ENCODE measurements at regions not wholly inside any gene's neighbourhood (a gene's known extent, or its start where the extent isn't known, plus 50 kb on each side); places are given as distances from the start of the nearest gene placed in this dataset.

- DNase-seq, result no peak
Measured at GRCh38 chr22:49426098-49426497, 401.6 kb downstream of the BRD1 start.

DNA sequence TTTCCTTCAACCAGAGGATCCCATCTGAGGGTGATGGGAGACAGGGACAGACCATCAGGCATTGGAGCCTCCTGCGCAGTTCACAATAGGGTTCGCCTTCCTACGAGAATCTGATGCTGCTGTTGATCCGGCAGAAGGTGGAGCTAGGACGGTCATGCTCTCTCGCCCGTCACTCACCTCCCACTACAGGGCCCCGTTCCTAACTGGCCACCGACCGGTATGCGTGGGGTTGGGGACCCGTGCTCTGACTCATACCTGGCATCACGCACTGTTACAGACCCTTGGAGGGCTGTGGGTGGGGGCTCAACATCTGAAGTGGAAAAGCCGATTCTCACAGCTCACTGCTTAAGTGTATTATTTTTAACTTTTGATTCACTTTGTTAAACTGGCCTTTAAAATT lies 402.3 kb downstream of the BRD1 start:
- no peak for DNase-seq

- no peak for DNase-seq
Measured at GRCh38 chr22:49424893-49425270, 402.8 kb downstream of the BRD1 start.

DNA sequence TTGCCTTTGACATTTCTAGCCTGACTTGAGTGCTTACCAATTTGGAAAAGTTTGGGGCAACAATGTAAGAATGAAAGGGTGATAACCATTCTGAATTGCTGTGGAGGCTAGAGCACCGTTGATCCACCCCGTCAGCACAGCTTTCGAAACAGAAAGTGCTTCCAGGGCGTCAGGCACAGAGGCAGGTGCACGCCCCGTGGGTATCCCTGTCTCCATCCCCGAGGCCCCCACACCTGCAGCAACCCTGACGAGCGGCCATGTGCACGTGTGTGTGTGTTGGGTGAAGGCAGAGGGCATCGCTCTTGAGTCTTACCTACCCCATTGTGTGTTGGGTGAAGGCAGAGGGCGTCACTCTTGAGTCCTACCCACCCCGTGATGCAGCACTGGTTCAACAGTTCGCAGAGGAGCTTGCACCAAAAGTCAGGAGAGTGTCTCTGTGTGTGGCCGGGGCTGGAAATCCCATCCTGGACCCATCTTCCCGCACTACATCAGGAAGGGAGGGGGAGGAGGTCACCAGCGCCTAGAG lies 404.5 kb downstream of the BRD1 start:
- DNase-seq, result no peak

DNA sequence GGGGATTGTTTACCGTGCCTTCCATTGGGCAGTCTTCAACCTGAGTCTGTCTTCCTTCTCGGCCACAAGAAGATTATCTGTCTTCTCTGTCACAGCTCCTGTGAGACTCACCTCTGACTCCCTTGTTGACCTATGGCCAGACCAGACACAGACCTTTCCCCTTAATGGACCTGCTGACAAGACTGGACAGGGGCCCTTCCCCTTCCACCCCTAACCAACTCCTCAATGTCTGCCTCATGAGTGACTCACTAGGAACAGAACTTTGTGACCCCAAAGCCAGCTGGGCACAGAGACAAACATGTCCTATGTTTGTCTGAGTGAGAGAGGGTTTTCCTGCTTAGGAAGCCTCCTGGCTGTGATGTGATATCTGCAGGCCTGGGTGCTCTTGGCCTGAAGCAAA lies 405.0 kb downstream of the BRD1 start:
- DNase-seq, result no peak

- no peak for DNase-seq
Measured at GRCh38 chr22:49420651-49421050, 407.0 kb downstream of the BRD1 start.

DNA sequence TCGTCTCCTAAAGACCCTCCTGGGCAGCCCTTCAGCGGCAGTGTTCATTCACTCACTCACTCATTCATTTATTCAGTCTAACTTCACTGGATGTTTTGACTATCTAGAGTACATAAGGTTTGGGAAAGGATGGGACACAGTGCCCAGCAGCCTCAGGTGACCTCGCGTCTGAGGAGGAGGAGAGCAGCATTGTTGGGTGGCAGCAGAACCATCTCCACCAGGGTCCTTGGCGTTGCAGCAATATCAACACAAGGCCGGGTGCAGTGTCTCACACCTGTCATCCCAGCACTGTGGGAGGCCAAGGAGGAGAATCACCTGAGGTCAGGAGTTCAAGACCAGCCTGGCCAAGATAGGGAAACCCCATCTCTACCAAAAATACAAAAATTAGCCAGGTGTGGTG lies 408.0 kb downstream of the BRD1 start:
- no peak for DNase-seq

GRCh38 chr22:49418943-49419342 lies 408.7 kb downstream of the BRD1 start:
- no peak for DNase-seq

GRCh38 chr22:49418341-49418894 lies 409.3 kb downstream of the BRD1 start:
- no peak for DNase-seq

GRCh38 chr22:49417833-49418232 lies 409.8 kb downstream of the BRD1 start:
- DNase-seq, result no peak

- DNase-seq, result no peak
Measured at GRCh38 chr22:49417326-49417725, 410.3 kb downstream of the BRD1 start.

DNA sequence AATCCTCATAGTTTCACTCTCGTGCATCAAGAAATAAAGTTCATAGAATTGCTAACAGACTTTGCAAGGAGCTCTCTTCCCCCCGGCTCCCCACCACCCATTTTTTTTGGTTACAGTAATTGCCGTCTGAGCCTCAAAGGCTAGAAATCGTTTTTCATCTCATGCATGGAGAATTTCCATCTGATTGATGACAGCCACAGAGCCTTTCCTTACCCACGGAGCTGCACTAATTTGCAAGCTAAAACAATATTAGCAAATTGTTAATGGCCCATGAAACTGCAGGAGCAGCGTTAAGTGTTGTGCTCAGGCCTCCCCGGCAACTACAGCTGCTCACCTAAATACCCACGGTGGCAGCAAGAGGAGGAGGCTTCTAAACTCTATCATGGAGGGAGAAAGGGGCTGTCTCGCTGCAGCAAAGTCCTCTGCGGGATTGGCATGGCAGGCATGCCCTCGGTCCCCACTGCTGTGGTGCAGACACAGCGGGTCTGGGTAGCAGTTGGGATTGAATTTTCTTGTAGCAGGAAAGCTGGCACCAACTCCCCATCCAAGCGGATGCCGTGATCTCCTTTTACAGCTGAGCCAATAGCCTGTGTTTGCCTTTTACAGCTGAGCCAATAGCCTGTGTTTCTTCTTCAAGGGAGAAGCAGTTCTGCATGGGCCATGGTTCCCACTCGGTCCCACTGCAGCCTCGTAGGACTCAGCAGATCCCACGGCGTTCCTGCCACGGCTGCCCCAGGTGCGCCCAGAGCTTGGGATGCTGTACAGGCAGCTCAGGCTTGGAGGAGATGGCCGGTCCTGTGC lies 412.3 kb downstream of the BRD1 start:
- no peak for DNase-seq

DNA sequence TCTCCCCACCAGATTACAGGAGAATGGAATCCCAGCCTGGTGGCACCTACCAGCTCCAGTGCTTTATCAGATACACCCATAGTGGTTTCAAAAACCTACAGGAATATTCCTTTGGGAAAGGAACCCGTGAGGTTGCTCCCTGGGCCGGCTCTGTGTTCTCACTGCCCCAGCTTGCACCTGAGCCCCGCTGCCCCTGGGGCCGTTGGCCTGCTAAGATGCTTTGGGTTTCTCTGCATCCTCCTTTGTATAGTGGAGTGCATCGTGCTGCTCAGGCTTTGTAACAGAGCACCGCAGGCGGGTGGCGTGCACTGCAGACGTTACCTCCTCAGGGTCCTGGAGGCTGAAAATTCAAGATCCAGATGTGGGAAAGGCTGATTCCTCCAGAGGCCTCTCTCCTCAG lies 414.1 kb downstream of the BRD1 start:
- no peak for DNase-seq

GRCh38 chr22:49413146-49413545 lies 414.5 kb downstream of the BRD1 start:
- no peak for DNase-seq

DNA sequence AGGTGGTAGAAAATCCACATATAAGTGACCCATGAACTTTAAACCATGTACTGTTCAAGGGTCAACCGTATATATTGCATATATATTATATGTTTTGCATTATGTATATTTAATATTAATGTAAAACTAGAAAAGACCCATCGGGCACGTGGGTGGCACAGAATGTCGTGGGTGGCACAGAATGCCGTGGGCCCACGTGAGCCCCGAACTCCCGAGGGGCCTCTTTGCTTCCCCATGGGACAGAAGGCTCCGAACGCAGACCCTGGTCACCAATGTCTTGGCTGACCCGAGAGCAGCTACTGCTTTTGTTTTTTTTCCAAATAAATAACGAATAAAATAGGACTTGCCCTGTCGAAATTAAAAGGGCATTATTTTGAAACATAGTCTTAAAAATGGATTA lies 415.4 kb downstream of the BRD1 start:
- DNase-seq, result no peak

GRCh38 chr22:49411236-49411635 lies 416.4 kb downstream of the BRD1 start:
- no peak for DNase-seq

DNA sequence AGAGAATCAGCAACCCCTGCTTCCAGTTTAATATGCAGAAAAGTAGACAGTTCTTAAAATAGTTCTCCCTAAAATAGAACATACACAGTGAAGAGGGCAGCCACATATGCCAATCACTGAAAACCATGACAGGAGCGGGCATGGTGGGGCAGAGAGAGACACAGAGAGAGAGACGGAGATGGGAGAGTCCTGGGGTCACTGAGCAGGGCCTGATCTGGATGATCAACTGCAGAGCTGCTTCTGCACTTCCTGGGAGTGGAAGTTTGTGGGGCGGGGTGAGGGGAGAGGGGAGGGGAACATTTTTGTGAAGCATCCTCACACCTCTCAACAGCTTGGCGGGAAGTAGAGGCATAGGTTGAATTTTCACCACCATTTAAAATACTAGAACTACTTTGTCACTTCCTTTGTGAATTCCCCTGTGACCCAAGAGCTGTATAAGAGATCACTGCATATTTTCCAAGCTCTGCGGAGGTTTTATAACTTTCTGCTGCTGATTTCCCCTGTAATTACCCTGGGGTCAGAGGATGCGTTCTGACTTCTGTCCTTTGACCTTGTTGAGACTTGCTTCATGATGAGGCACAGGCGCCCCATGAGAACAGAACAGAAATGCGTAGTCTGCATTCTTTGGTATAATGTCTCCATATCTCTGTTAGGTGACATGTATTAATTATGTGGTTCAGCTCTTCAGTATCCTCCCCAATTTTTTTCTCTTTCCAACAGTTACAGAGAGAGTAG lies 419.4 kb downstream of the BRD1 start:
- no peak for DNase-seq

GRCh38 chr22:49406879-49407587 lies 420.6 kb downstream of the BRD1 start:
- no peak for DNase-seq

GRCh38 chr22:49406047-49406650 lies 421.5 kb downstream of the BRD1 start:
- DNase-seq, result no peak

DNA sequence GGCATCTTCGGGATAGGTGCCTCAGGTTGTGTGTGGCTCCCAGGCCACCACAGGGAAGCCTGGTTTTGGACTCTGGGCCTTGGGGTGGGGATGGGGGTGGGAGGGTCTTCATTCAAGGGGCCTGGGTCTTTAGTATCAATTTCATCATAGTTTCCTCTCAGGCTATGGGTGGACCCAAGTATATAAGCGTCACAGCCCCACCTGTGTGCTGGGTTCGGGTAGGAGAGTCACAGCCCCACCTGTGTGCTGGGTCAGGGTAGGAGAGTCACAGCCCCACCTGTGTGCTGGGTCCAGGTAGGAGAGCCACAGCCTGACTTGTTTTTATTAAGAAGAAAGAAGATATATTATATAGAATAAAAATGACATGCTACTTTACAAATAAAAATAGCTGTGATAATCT lies 422.1 kb downstream of the BRD1 start:
- DNase-seq, result no peak

GRCh38 chr22:49404576-49405241 lies 423.0 kb downstream of the BRD1 start:
- DNase-seq, result no peak

DNA sequence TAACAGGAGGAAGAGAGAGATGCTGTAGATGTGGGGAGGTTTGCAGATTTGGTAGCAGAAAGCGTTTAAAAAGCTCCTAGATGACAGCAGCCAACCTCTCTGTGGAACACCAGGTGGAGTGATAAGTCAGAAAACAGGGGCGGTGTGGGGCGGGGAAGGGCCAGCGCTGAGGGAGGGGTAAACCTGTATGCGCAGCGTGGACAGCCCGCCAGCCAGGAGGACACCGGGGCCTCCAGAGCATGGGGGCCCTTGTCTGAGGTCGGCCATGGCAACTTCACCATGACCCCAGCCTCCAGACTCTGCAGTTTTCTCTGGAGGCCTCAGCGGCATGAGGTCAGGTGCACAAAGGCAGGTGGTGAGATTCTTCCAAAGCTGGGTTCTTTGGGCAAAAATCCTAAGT lies 423.7 kb downstream of the BRD1 start:
- DNase-seq, result no peak
